Raji (cell line): ENCODE measurements at regions not wholly inside any gene's neighbourhood (a gene's known extent, or its start where the extent isn't known, plus 50 kb on each side); places are given as distances from the start of the nearest gene placed in this dataset.

Source experiments
- POLR2A ChIP-seq: IDR thresholded peaks from 2 replicates; pipeline ENCODE4 v1.6.1; 2011; ENCODE audit warnings: low read depth, low read length, control low read depth; ENCODE audit not compliant: insufficient read depth

DNA sequence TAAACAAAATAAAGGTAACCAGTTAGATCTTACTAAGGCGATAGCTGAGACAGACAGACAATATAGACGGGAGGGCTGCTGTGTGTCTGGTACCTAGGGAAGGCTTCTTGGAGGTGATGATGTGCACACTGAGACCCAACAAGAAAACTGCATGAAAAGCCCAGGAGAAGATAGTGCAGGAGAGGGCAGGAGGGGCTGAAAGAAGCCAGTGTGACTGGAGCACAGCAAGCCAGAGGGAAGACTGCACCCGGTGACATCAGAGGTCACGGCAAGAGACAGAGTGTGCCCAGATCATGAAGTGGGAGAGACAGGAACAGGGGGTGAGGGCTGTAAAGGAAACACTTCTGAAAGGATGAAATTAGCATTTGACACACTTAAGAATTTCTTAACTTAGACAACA lies 266.3 kb downstream of the BRD1 start:
- no peak for TF ChIP-seq POLR2A

DNA sequence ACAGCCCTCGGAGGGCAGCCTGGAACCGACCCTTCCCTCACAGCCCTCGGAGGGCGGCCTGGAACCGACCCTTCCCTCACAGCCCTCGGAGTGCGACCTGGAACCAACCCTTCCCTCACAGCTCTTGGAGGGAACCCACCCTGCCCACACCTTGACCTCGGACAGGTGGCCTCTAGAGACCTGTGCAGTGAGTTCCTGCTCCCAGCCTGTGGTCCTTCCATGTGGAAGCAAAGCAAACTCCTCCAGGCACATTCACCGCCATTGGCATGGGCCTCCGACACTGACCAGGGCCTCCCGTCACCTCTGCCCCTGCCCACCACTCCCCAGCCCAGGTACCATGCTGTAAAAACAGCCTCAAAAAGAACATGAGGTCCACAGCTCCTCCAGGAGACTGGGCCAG lies 272.1 kb downstream of the BRD1 start:
- TF ChIP-seq POLR2A = no peak

DNA sequence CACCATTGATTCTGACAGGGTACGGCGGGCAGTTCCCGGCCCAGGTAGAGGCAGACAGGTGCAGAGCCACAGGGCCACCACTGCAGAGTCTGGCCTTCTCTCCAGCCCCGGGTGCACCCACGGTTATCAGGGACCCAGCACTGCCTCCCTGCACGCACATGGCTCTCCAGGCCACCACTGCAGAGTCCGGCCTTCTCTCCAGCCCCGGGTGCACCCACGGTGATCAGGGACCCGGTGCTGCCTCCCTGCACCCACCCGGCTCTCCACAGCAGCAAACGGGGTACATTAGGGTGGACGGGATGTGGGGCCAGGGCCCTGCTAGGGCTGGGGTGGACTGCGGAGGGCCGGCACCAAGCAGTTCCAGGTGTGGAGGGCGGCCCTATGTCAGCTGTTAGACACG lies 272.9 kb downstream of the BRD1 start:
- TF ChIP-seq POLR2A = no peak

DNA sequence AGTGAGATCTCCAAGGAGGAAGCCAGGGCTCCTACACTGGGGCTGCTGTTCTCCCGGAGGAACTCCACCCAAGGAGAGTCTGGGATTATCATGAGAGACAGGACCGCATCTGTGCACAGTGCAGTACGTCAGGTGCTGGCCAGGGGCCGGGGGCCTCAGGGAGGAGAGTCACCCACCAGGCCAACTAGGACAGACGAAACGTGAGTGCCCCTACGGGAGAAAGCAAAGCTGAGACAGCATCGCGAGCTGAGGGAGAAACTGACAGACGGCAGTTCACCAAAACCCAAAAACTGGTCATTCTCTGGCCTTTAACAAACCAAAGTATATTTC lies 273.4 kb downstream of the BRD1 start:
- TF ChIP-seq POLR2A = no peak

DNA sequence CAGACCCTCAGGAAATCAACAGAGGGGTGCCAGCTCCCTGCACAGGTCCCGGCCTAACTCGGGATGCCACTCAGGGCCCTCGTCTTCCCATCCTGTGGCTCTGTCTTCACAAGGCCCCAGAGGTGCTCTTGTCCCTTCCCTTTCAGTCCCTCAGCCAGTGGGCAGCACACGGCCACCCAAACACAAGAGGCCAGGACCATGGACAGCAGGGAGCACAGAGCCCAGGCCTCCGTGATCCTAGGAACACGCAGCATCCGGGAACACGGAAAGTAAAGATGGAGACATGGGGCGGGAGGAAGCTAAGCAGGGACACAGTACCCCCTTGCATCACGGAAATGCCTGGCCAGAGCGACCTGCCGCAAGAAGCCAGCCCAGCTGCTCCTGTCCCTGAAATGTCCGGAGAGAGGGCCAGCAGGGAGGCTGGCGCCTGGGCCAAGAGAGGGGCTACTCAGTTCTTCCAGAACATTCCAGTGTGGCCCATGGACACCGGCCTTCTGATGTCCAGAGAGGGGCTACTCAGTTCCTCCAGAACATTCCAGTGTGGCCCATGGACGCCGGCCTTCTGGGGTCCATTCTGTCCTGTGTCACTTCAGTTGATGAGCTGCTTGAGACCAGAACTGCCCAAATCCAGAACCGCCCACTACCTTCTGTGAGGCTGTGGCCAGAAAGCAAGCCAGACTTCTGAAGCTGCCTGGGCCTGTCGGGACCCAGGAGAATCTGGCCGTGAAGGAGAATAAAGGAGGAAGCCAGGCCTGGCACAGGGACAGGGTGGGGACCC lies 274.0 kb downstream of the BRD1 start:
- TF ChIP-seq POLR2A = no peak

DNA sequence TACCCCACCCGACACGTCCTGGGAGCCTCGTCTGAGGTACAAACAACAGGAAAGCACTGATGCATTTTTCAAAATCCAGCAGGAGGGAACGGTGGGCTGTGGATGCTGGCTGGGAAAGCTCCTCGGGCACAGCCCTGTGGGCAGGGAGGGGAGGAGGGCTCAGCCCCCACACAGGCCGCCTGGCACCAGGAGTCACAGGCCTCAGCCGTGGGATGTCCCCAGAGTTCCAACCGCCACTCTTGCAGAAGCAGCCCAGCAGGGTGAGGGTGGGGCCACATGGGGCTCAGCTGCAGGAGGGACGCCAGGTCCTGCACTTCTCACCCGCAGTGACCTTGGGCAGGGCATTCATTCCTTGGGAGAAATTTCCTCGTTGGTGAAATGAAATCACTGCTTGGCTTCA lies 274.6 kb downstream of the BRD1 start:
- TF ChIP-seq POLR2A = no peak

DNA sequence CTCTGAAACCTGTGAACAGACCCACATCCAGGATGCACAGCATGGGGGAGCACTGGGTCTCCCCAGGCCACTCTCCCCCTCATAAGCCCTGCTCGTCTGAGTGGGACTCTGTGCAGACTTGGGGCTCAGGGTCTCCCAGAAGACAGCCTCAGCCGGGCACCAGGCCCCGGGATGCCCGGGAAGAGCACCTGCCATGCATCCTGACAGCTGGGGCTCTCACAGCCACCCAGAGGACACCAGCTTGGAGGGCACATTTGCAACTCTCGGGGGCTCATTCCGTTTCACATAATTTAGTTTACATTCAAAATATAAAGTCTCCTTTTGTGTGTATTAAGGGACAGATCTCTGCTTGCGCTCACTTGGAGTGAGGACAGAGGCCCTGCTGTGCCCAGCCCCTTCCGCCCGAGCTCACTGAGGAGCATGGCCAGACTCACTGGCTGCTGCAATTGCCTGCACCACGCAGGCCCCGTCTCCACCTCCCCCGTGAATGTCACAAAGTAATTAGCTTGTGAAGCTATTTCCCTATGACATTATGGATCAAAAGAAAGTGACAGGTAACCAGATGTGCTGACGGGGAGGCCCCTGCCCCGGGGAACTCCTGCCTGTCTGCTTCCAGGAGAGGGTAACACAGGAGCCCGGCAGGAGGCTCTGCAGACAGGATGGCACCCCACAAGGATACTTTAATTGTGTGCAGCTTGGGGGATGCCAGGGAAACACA lies 275.6 kb downstream of the BRD1 start:
- no peak for TF ChIP-seq POLR2A

DNA sequence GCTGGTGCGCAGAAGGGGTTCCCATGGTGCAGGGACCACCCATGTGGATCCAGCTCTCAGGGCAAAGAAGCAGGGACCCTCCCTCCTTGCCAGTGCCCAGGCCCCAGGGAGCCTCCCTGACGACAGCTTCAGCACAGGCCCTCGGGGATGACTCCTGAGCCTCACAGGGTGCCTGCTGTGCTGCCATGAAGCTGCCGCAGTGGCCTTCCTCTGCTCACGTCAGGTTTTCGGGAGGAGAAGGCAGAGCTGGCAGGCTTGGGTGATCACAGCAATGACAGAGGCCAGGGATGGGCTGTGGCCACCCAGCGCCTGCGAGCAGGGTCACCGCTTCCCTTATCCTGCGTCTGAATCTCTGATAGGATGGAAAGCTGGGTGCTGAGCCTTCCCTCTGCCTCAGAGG lies 276.2 kb downstream of the BRD1 start:
- no peak for TF ChIP-seq POLR2A

DNA sequence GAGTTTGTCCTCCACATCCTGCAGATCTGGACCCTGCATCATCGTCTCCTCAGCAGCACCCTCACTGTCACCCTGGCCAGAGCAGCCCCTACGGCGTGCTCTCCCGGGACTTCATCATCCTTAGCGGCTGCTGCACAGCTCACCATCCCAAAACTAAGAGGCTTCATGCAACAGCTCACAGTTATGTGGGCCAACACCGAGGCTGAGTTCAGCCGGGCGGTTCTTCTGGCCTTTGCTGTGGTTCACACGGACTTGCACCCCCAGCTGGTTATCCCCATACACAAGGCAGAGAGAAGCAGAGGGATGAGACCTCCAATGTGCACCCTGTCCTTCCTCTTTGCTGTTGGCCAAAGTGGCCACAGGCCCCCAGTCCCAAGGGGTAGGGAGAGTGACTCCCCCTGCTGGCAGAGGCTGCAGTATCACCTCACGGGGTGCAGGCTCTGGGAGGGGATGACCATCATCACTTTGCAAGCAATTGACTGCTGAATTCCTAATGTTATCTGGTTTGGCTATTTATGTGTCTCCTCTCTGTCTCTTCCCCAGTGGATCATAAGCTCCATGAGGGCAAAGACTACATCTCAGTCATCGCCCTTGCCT lies 276.8 kb downstream of the BRD1 start:
- no peak for TF ChIP-seq POLR2A

DNA sequence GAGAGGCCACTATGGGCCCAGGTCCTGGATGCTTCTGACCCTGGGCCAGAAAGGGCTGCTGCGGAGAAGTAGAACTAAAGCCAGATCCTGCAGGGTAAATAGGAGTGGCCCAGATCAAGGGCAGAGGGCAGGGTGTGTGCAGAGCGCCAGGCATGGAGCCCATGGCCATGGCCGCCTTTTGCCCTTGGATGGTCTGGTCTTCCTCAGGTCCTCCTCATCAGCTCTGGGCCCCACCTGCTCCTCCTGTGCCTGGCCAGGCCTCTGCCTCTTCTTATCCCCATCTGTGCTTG lies 277.6 kb downstream of the BRD1 start:
- TF ChIP-seq POLR2A = no peak

DNA sequence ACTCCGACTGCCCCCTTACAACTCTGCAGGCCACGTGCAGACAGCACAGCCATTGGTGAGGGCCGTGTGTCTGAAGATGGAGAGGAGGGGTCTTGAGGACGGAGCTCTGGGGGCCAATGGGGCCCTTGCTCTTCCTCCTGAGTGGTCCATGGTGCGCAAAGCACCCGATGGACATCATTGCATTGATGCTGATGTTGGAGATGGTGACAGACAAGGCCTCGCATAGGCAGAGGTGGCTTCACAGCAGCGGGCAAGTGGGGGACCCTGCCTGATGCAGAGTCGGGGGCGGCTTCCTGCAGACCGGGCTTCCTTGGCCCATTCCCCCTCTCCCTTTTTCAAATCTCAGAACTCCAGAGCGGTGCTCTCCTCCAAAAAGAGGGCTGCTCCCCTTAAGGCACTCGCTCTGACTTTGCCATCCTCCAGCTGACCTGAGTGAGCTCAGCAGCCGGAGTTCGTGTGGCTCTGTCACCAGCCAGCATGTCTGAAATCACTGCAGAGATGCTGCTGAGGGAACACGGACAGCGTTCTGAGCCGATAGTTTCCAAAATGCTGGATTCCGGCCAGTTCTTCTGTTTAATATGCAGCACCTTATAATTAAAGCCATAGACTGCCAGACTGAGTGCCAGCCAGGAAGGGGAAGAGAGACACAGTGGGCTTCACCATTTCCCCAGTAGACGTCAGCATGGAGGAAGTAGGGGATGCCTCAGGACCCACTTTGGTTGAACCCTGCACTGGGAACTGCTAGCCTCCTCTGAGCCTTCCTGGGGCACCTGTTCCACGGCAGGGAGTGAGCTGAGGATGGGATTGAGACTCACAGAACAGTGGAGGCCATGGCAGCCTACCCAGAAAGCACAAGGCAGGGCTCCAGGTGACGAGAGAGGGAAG lies 278.2 kb downstream of the BRD1 start:
- TF ChIP-seq POLR2A = no peak

DNA sequence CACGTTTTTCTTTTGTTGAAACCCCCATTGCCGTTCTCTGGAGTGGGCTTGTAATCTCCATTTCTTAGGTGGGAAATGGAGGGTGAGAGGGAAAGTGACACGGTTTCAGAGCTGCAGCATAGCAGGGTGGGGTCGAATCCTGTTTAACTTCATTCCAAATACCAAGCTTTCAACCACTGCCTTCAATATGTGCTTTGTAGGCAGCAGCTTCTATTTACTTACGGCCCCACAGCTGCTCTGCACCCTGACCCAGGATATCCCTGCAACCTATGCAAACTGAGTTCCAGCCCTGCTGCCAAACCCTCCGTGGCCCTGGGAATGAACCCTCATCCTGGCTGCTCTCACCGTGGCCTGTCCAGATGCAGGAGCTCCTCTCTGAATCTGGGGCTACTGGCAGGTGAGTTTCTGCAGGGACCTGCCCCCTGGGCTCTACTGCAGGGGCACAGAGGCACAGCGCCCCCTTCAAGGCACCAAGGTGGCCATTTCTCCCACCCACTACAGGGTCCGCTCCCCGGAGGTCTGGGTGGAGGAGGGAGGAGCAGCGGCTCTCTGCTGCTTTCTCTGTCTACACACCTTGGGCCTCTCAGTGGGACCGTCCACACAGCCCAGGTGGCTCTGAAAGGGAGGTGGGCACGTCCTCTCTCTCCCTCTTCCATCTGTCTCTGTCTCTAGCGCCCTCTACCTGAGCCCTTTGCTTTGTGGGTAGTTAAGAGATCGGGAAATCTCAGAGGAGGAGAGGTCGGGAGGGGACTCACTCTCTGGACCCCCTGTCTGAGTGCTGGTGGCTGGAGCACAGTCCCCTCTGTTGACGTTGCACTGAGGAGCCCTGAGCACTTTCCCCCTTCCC lies 279.1 kb downstream of the BRD1 start:
- no peak for TF ChIP-seq POLR2A

DNA sequence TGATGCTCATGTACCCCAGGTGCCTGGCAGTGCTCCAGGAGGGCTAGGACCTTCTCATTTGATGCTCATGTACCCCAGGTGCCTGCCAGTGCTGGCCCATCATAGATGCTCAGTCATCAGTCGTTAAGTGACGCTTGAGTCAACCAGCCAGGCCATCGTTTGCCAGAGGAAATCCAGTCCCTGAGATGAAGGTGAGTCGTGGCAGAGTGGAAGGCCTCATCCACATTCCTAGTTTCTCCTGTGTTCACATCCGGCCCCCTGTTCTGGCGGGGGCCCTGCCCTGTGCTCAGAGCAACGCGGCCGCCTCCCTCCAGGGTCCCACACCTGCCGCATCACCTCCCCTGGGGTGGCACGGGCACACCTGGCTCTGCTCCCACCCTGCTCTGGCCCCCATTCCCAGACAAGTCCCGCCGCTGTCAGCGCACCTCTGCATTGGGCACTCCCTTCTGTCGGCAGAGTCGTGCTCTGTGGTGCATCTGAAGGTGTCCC lies 279.9 kb downstream of the BRD1 start:
- TF ChIP-seq POLR2A = no peak

DNA sequence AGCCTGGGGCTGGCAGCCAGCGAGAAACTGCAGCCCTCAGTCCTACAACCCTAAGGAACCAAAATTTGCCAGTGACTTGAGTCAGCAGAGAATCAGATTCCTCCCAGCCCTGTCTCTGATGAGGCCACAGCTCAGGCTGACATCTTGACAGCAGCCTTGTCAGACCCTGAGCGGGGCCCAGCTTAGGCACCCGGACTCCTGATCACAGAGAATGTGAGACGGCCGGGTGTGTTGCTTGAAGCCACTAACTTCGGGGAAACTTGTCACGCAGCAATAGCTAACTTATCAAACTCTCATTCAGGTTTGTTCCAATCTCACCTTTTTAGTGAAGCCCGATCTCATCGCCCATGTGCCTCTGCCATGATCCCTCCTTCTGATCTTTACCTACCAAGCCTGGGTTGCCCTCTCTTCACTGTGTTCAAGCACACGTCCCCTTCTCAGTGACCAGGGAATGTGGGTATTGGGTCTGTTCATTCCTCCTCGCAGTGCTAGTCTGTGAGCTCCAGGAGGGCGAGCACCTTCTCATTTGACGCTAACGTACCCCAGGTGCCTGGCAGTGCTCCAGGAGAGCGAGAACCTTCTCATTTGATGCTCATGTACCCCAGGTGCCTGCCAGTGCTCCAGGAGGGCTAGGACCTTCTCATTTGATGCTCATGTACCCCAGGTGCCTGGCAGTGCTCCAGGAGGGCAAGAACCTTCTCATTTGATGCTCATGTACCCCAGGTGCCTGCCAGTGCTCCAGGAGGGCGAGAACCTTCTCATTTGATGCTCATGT lies 280.7 kb downstream of the BRD1 start:
- TF ChIP-seq POLR2A = no peak
